ENCODE measurements at regions not wholly inside any gene's neighbourhood (a gene's known extent, or its start where the extent isn't known, plus 50 kb on each side); places are given as distances from the start of the nearest gene placed in this dataset.
"Not testable (repeated sequence)": the region's sequence is repeated elsewhere in the genome, so short reads cannot be mapped to it uniquely, and the experiment has no call there.

GRCh38 chr2:94576486-94576885 is 294.7 kb upstream of the TEKT4 start:
- H3K79me1 ChIP-seq (ENCODE audit: insufficient read depth, low read depth, low read length, poor library complexity, severe bottlenecking); H3K4me1 Mint-ChIP-seq; H2BK5ac ChIP-seq (ENCODE audit: insufficient read length, low read length); H3K79me2 ChIP-seq (ENCODE audit: insufficient read depth, low read length); H3K4me3 Mint-ChIP-seq; H2BK120ac ChIP-seq (ENCODE audit: low read depth, low read length, poor library complexity, severe bottlenecking); H4K5ac ChIP-seq (ENCODE audit: insufficient read length, low read depth, low read length); H3K27ac ChIP-seq (ENCODE audit: insufficient read length, low read depth, low read length); H4K91ac ChIP-seq (ENCODE audit: insufficient read length, low read depth, low read length); H3K27ac Mint-ChIP-seq; H3K4ac ChIP-seq (ENCODE audit: low read depth, low read length); H3K9me3 ChIP-seq (ENCODE audit: control insufficient read depth, low read depth, low read length); H4K20me1 ChIP-seq (ENCODE audit: control insufficient read depth, insufficient read depth, insufficient read length); H4K8ac ChIP-seq (replicated peaks; ENCODE audit: insufficient read length, low read depth, low read length); H3T11ph ChIP-seq (ENCODE audit: low read length); H2BK20ac ChIP-seq (ENCODE audit: low read depth, low read length, poor library complexity, severe bottlenecking); H3K4me2 ChIP-seq (ENCODE audit: insufficient read depth, insufficient read length, low read length); H2AFZ ChIP-seq (ENCODE audit: low read length); H3K27me3 ChIP-seq (ENCODE audit: insufficient read depth, low read length); H3K56ac ChIP-seq (ENCODE audit: insufficient read length, low read depth, low read length); H3K9ac ChIP-seq (ENCODE audit: extremely low read depth, insufficient read length, low read length); H2AK5ac ChIP-seq (ENCODE audit: insufficient read length, low read length); H3K23me2 ChIP-seq (ENCODE audit: insufficient read length, low read depth, low read length, poor library complexity, severe bottlenecking); DNase-seq; H3K4me1 ChIP-seq (ENCODE audit: insufficient read depth, low read length); H3K14ac ChIP-seq (ENCODE audit: insufficient read depth, low read length); H3K23ac ChIP-seq (ENCODE audit: insufficient read length, low read depth, low read length); H3K18ac ChIP-seq (ENCODE audit: insufficient read length, low read depth, low read length); H2BK15ac ChIP-seq (ENCODE audit: low read depth, low read length); H2BK12ac ChIP-seq (ENCODE audit: insufficient read length, low read depth, low read length); H3K27me3 Mint-ChIP-seq (ENCODE audit: low read depth): not testable (repeated sequence)
- Mint-ChIP-seq H3K9me3 (peaks cover 46 to 56% of the 10 kb centered on the region in 2 experiments), H3K36me3 (ENCODE audit: insufficient read depth in 1 of 3, low read depth in 3 of 3) (peaks cover 9 to 28% (median 9%) of the 10 kb centered on the region in 3 experiments; a peak in 5 of 7 replicates)
- no CpG with 5 or more reads among the region's 4 CpGs for WGBS (ENCODE audit: extremely low coverage, insufficient read length, low lambda C conversion rate)

DNA sequence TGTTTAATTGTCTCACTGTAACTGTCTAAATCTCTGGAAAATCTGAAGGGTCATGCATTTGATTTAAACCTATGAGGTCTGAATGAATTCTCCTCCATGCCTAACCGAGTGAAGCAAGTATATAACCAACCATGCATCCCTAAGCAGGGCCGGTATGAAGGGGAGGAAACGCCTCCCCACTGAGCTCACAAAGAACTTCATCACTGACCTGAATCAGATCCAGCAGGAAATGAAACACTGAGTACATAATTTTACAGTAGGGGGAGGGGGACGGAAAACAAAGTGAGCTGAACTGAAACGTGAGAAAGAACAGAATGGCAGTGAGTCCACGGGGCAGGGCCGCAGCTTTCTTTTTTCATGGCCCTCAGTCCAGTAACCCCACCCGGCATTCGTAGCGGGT is 294.1 kb upstream of the TEKT4 start:
- not testable (repeated sequence) for H3K4me1 ChIP-seq (ENCODE audit: insufficient read depth, low read length); DNase-seq; H2AFZ ChIP-seq (ENCODE audit: low read length); H3K9ac ChIP-seq (ENCODE audit: extremely low read depth, insufficient read length, low read length); H3K27me3 Mint-ChIP-seq (ENCODE audit: low read depth); H3K18ac ChIP-seq (ENCODE audit: insufficient read length, low read depth, low read length); H2BK12ac ChIP-seq (ENCODE audit: insufficient read length, low read depth, low read length); H2BK120ac ChIP-seq (ENCODE audit: low read depth, low read length, poor library complexity, severe bottlenecking); H2BK5ac ChIP-seq (ENCODE audit: insufficient read length, low read length); H2BK20ac ChIP-seq (ENCODE audit: low read depth, low read length, poor library complexity, severe bottlenecking); H3K27me3 ChIP-seq (ENCODE audit: insufficient read depth, low read length); H3K9me3 ChIP-seq (ENCODE audit: control insufficient read depth, low read depth, low read length); H3K23ac ChIP-seq (ENCODE audit: insufficient read length, low read depth, low read length); H4K5ac ChIP-seq (ENCODE audit: insufficient read length, low read depth, low read length); H3K4me3 Mint-ChIP-seq; H3K4me2 ChIP-seq (ENCODE audit: insufficient read depth, insufficient read length, low read length); H3K14ac ChIP-seq (ENCODE audit: insufficient read depth, low read length); H3K4ac ChIP-seq (ENCODE audit: low read depth, low read length); H4K91ac ChIP-seq (ENCODE audit: insufficient read length, low read depth, low read length); H4K8ac ChIP-seq (replicated peaks; ENCODE audit: insufficient read length, low read depth, low read length); H3K79me2 ChIP-seq (ENCODE audit: insufficient read depth, low read length); H3K27ac Mint-ChIP-seq; H3K79me1 ChIP-seq (ENCODE audit: insufficient read depth, low read depth, low read length, poor library complexity, severe bottlenecking); H2BK15ac ChIP-seq (ENCODE audit: low read depth, low read length); H4K20me1 ChIP-seq (ENCODE audit: control insufficient read depth, insufficient read depth, insufficient read length); H3T11ph ChIP-seq (ENCODE audit: low read length); H3K27ac ChIP-seq (ENCODE audit: insufficient read length, low read depth, low read length); H3K23me2 ChIP-seq (ENCODE audit: insufficient read length, low read depth, low read length, poor library complexity, severe bottlenecking); H3K56ac ChIP-seq (ENCODE audit: insufficient read length, low read depth, low read length); H3K4me1 Mint-ChIP-seq; H2AK5ac ChIP-seq (ENCODE audit: insufficient read length, low read length)
- H3K36me3 Mint-ChIP-seq (ENCODE audit: insufficient read depth in 1 of 3, low read depth in 3 of 3), result peaks cover 9 to 28% (median 9%) of the 10 kb centered on the region in 3 experiments; a peak in 5 of 7 replicates
- no CpG with 5 or more reads among the region's 10 CpGs for WGBS (ENCODE audit: extremely low coverage, insufficient read length, low lambda C conversion rate)
- H3K9me3 Mint-ChIP-seq, result peaks cover 48 to 58% of the 10 kb centered on the region in 2 experiments
